ENCODE measurements at regions not wholly inside any gene's neighbourhood (a gene's known extent, or its start where the extent isn't known, plus 50 kb on each side); places are given as distances from the start of the nearest gene placed in this dataset.

GRCh38 chr5:144585681-144586080 lies 415.0 kb downstream of the KCTD16 start:
- no peak for TF ChIP-seq CTCF (IDR thresholded peaks at IDR 0.05; ENCODE audit: insufficient read depth, low read depth, low read length, missing control alignments)
- no peak for DNase-seq (ENCODE audit: low read depth)
- no peak overlapping the region for H3K4me3 ChIP-seq (ENCODE audit: low read depth, low read length)

- DNase-seq (ENCODE audit: low read depth) = no peak
- no peak for TF ChIP-seq CTCF (IDR thresholded peaks at IDR 0.05; ENCODE audit: insufficient read depth, low read depth, low read length, missing control alignments)
- H3K4me3 ChIP-seq (ENCODE audit: low read depth, low read length) = no peak overlapping the region
Observed at GRCh38 chr5:144583541-144584449, 413.1 kb downstream of the KCTD16 start.

- no peak overlapping the region for H3K4me3 ChIP-seq (ENCODE audit: low read depth, low read length)
- TF ChIP-seq CTCF (IDR thresholded peaks at IDR 0.05; ENCODE audit: insufficient read depth, low read depth, low read length, missing control alignments) = no peak
- DNase-seq (ENCODE audit: low read depth) = no peak
Observed at GRCh38 chr5:144582066-144582465, 411.4 kb downstream of the KCTD16 start.

GRCh38 chr5:144581044-144581443 lies 410.4 kb downstream of the KCTD16 start:
- H3K4me3 ChIP-seq (ENCODE audit: low read depth, low read length) = no peak overlapping the region
- DNase-seq (ENCODE audit: low read depth) = no peak
- no peak for TF ChIP-seq CTCF (IDR thresholded peaks at IDR 0.05; ENCODE audit: insufficient read depth, low read depth, low read length, missing control alignments)

- DNase-seq (ENCODE audit: low read depth) = no peak
- TF ChIP-seq CTCF (IDR thresholded peaks at IDR 0.05; ENCODE audit: insufficient read depth, low read depth, low read length, missing control alignments) = no peak
- no peak overlapping the region for H3K4me3 ChIP-seq (ENCODE audit: low read depth, low read length)
Observed at GRCh38 chr5:144577676-144578075, 407.0 kb downstream of the KCTD16 start.

GRCh38 chr5:144575736-144576135 lies 405.1 kb downstream of the KCTD16 start:
- DNase-seq (ENCODE audit: low read depth) = no peak
- no peak for TF ChIP-seq CTCF (IDR thresholded peaks at IDR 0.05; ENCODE audit: insufficient read depth, low read depth, low read length, missing control alignments)
- no peak overlapping the region for H3K4me3 ChIP-seq (ENCODE audit: low read depth, low read length)

GRCh38 chr5:144567421-144567780 lies 396.7 kb downstream of the KCTD16 start:
- no peak overlapping the region for H3K4me3 ChIP-seq (ENCODE audit: low read depth, low read length)
- TF ChIP-seq CTCF (IDR thresholded peaks at IDR 0.05; ENCODE audit: insufficient read depth, low read depth, low read length, missing control alignments) = no peak
- no peak for DNase-seq (ENCODE audit: low read depth)
